ENCODE measurements at regions not wholly inside any gene's neighbourhood (a gene's known extent, or its start where the extent isn't known, plus 50 kb on each side); places are given as distances from the start of the nearest gene placed in this dataset.

GRCh38 chr13:63345835-63346234 lies 1930.2 kb upstream of the PCDH20 start (continued):
- no peak for TF ChIP-seq ZNF462 (CRISPR knock-in tag; IDR thresholded peaks at IDR 0.05)

GRCh38 chr13:63344711-63345110 lies 1929.1 kb upstream of the PCDH20 start:
- no peaks in the 10 kb centered on the region for H3K36me3 Mint-ChIP-seq (ENCODE audit: low read depth)
- ATAC-seq (no peak), DNase-seq (ENCODE audit: low spot score) (no peak)
- Histone ChIP-seq H4K20me1 (replicated peaks; ENCODE audit: insufficient read depth) (no peaks in the 10 kb centered on the region), H3K27me3 (ENCODE audit: insufficient read depth) (no peaks in the 10 kb centered on the region), H3K4me2 (no peak overlapping the region), H3K9me2 (ENCODE audit: insufficient read depth) (no peaks in the 10 kb centered on the region), H3K79me2 (replicated peaks; ENCODE audit: insufficient read depth) (no peaks in the 10 kb centered on the region), H3K36me3 (ENCODE audit: insufficient read depth) (no peaks in the 10 kb centered on the region), H3K4me1 (ENCODE audit: insufficient read depth) (no peaks in the 10 kb centered on the region), H3K27ac (ENCODE audit: low read depth) (no peak overlapping the region), H3K4me3 (no peak overlapping the region), H3F3A (replicated peaks; ENCODE audit: low read depth) (no peaks in the 10 kb centered on the region), H2AFZ (no peak overlapping the region)
- no peaks in the 10 kb centered on the region for H3K4me1 Mint-ChIP-seq
- H3K27ac Mint-ChIP-seq: no peak overlapping the region
- no peaks in the 10 kb centered on the region for H3K27me3 Mint-ChIP-seq (ENCODE audit: insufficient read depth, low read depth, poor library complexity)
- no peaks in the 10 kb centered on the region for H3K9me3 Mint-ChIP-seq
- H3K4me3 Mint-ChIP-seq: no peak overlapping the region
- no peak for TF ChIP-seq STAT1 (IDR thresholded peaks at IDR 0.05; ENCODE audit: unreplicated experiment)
- no peak for TF ChIP-seq JUNB (IDR thresholded peaks at IDR 0.05; ENCODE audit: unreplicated experiment)
- TF ChIP-seq POLR2AphosphoS5 (IDR thresholded peaks at IDR 0.05; ENCODE audit: low read depth): no peak
- no peak for TF ChIP-seq ZNF331 (CRISPR knock-in tag; IDR thresholded peaks at IDR 0.05; ENCODE audit: low read depth)
- TF ChIP-seq EZH2 (IDR thresholded peaks at IDR 0.05; ENCODE audit: low read depth, unreplicated experiment): no peak
- TF ChIP-seq ZNF462 (CRISPR knock-in tag; IDR thresholded peaks at IDR 0.05): no peak
- no peak for TF ChIP-seq CREB1 (CRISPR knock-in tag; IDR thresholded peaks at IDR 0.05; ENCODE audit: low read depth)

All from GM23338 (cell line).